AG08396 (cell line): ENCODE measurements at regions not wholly inside any gene's neighbourhood (a gene's known extent, or its start where the extent isn't known, plus 50 kb on each side); places are given as distances from the start of the nearest gene placed in this dataset.
"Not testable (repeated sequence)": the region's sequence is repeated elsewhere in the genome, so short reads cannot be mapped to it uniquely, and the experiment has no call there.

Experiments used
- DNase-seq: peaks from one replicate; pipeline ENCODE4 v3.0.0; 2012; ENCODE audit warnings: low spot score, mixed read lengths

- DNase-seq, result not testable (repeated sequence)
Observed at GRCh38 chr2:128598260-128598659, 279.6 kb upstream of the HS6ST1 start.

GRCh38 chr2:128598862-128599441 lies 280.3 kb upstream of the HS6ST1 start:
- DNase-seq, result no peak

- DNase-seq, result no peak
Observed at GRCh38 chr2:128599700-128600099, 281.0 kb upstream of the HS6ST1 start.

GRCh38 chr2:128600581-128601297 lies 282.1 kb upstream of the HS6ST1 start:
- DNase-seq, result no peak

- no peak for DNase-seq
Observed at GRCh38 chr2:128601298-128602037, 282.8 kb upstream of the HS6ST1 start.

- DNase-seq, result no peak
Observed at GRCh38 chr2:128602038-128602698, 283.5 kb upstream of the HS6ST1 start.

GRCh38 chr2:128602699-128603101 lies 284.0 kb upstream of the HS6ST1 start:
- no peak for DNase-seq

- no peak for DNase-seq
Observed at GRCh38 chr2:128603411-128603924, 284.8 kb upstream of the HS6ST1 start.

- DNase-seq, result no peak
Observed at GRCh38 chr2:128604045-128604444, 285.4 kb upstream of the HS6ST1 start.

- DNase-seq, result not testable (repeated sequence)
Observed at GRCh38 chr2:128604581-128604980, 285.9 kb upstream of the HS6ST1 start.

- DNase-seq, result no peak
Observed at GRCh38 chr2:128605421-128605820, 286.8 kb upstream of the HS6ST1 start.

GRCh38 chr2:128605931-128606330 lies 287.3 kb upstream of the HS6ST1 start:
- DNase-seq, result no peak

- DNase-seq, result no peak
Observed at GRCh38 chr2:128606837-128607236, 288.2 kb upstream of the HS6ST1 start.

GRCh38 chr2:128607440-128607839 lies 288.8 kb upstream of the HS6ST1 start:
- DNase-seq, result no peak

- no peak for DNase-seq
Observed at GRCh38 chr2:128607911-128608506, 289.3 kb upstream of the HS6ST1 start.

- DNase-seq, result no peak
Observed at GRCh38 chr2:128608921-128609880, 290.5 kb upstream of the HS6ST1 start.

GRCh38 chr2:128610496-128610895 lies 291.8 kb upstream of the HS6ST1 start:
- no peak for DNase-seq

- no peak for DNase-seq
Observed at GRCh38 chr2:128611421-128612320, 293.0 kb upstream of the HS6ST1 start.

- no peak for DNase-seq
Observed at GRCh38 chr2:128612628-128613027, 294.0 kb upstream of the HS6ST1 start.

- no peak for DNase-seq
Observed at GRCh38 chr2:128613351-128613750, 294.7 kb upstream of the HS6ST1 start.
